Brain microvascular endothelial cell (primary cell): ENCODE measurements at regions not wholly inside any gene's neighbourhood (a gene's known extent, or its start where the extent isn't known, plus 50 kb on each side); places are given as distances from the start of the nearest gene placed in this dataset.

Source experiments
- DNase-seq: peaks from one replicate; pipeline ENCODE4 v3.0.0-alpha.2; 2020
- H3K27ac ChIP-seq: fragments of 250-450 bp; sonication (Bioruptor Pico); 2 replicates; pipeline ENCODE4 v1.5.1; 2020; ENCODE audit warnings: mild to moderate bottlenecking, moderate library complexity
- H3K27me3 ChIP-seq: fragments of 250-450 bp; sonication (Bioruptor Pico); replicated peaks from 2 replicates; pipeline ENCODE4 v1.5.1; 2020; ENCODE audit warnings: mild to moderate bottlenecking
- H3K36me3 ChIP-seq: fragments of 250-450 bp; sonication (Bioruptor Pico); replicated peaks from 2 replicates; pipeline ENCODE4 v1.5.1; 2020; ENCODE audit warnings: mild to moderate bottlenecking
- H3K4me3 ChIP-seq: 2 replicates; pipeline ENCODE4 v1.5.1; 2011; ENCODE audit warnings: low read depth, mild to moderate bottlenecking, control low read depth, low read length, moderate library complexity
- in situ Hi-C: cut with HindIII; loops from 2 replicates; pipeline ENCODE4 v1.10.0; 2017; ENCODE audit warnings: low sequenced_read_pairs, low pct_ligation_motif_present
- TF ChIP-seq, protein P1 (sequence below): IDR thresholded peaks from 2 replicates; pipeline ENCODE4 v1.5.1; 2011; ENCODE audit warnings: low read depth, mild to moderate bottlenecking, moderate library complexity, low read length, control low read depth, inconsistent platforms; ENCODE audit errors: missing control alignments

DNA sequence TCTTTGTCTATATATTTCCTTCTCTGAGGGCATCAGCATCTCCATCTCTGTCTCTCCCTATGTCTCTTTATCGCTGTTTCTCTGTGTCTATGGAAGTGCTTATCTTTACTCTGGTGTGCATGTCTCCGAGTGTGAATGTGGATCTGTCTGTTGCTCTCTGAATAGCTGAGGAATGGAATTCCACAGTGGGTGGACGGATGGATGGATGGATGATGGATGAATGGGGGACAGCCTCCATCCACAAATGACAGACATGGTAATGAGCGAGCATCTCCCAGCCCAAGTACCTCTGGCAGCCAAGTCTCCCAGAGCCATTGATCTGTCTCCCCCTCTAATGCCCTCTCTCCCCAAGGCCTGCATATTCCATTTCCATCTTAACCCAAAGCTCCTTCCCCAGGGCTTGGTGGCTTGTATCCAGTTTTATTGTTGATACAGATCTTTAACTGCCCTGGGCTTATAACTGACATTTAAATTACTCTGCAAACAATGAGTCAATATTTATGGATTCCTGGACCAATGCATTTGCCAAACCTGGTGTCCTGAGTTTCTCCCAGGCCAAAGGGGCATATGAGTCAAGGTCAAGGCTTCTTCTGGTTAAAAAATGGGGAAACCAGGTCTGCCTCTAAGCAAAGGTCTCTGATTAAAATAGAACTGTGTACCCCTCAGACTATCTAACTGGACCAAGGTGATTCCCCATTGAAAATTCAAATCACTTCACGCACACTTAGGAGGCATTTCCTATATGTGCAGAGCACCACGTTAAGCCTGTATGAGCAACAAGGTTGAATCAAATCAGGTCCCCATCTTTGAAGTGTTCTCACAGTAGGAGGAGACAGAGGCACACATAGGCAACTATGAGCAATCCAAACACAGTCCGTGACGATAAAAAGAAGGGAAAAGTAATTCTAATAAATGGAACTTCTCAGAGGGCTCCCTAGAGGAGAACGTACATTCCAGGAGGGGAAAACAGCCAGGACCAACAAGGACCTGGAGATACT lies 109.9 kb downstream of the TLE3 start:
- TF ChIP-seq, protein P1, sequence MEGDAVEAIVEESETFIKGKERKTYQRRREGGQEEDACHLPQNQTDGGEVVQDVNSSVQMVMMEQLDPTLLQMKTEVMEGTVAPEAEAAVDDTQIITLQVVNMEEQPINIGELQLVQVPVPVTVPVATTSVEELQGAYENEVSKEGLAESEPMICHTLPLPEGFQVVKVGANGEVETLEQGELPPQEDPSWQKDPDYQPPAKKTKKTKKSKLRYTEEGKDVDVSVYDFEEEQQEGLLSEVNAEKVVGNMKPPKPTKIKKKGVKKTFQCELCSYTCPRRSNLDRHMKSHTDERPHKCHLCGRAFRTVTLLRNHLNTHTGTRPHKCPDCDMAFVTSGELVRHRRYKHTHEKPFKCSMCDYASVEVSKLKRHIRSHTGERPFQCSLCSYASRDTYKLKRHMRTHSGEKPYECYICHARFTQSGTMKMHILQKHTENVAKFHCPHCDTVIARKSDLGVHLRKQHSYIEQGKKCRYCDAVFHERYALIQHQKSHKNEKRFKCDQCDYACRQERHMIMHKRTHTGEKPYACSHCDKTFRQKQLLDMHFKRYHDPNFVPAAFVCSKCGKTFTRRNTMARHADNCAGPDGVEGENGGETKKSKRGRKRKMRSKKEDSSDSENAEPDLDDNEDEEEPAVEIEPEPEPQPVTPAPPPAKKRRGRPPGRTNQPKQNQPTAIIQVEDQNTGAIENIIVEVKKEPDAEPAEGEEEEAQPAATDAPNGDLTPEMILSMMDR, result no peak
- Histone ChIP-seq H3K27me3 (peaks cover 52% of the 10 kb centered on the region), H3K27ac (no peak overlapping the region), H3K4me3 (no peak overlapping the region), H3K36me3 (no peaks in the 10 kb centered on the region)
- in situ Hi-C loops, result no loop called here
- no peak for DNase-seq

DNA sequence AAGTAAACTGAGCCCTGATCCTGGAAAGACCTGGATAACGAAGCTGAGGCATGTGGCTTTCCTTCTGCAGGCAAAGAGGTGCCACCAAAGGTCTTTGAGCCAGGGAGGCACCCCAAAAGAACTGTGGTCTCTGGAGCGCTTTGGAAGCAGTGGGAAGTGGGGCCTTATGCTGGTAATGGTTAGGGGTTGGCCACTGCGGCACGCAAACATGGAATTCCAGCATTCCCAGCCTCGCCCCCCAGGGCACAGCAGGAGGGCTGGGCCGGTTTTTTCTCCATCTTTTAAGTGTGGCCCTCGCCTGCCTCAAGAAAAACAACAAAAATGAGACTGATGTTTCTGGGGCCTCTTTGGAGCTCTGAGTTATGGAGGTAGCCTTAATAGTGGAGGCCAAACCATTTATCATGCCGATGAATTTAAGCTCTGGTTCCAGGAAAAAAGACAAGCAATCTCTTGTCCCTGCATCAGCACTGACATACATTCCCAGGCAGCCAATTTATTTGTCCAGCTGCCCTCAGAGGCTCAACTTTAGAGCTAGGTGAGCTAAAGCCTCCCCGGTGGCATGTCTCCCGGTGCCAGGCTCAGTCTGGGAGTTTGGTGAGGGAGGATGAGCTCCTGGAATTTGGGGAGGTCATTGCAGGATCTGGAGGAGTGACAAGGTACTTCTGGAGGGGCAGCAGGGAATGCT lies 109.0 kb downstream of the TLE3 start:
- in situ Hi-C loops, result no loop called here
- peaks cover 50% of the 10 kb centered on the region for H3K27me3 ChIP-seq
- no peak overlapping the region for H3K27ac ChIP-seq
- H3K36me3 ChIP-seq, result no peaks in the 10 kb centered on the region
- DNase-seq, result no peak
- H3K4me3 ChIP-seq, result no peak overlapping the region
- TF ChIP-seq, protein P1, result no peak

DNA sequence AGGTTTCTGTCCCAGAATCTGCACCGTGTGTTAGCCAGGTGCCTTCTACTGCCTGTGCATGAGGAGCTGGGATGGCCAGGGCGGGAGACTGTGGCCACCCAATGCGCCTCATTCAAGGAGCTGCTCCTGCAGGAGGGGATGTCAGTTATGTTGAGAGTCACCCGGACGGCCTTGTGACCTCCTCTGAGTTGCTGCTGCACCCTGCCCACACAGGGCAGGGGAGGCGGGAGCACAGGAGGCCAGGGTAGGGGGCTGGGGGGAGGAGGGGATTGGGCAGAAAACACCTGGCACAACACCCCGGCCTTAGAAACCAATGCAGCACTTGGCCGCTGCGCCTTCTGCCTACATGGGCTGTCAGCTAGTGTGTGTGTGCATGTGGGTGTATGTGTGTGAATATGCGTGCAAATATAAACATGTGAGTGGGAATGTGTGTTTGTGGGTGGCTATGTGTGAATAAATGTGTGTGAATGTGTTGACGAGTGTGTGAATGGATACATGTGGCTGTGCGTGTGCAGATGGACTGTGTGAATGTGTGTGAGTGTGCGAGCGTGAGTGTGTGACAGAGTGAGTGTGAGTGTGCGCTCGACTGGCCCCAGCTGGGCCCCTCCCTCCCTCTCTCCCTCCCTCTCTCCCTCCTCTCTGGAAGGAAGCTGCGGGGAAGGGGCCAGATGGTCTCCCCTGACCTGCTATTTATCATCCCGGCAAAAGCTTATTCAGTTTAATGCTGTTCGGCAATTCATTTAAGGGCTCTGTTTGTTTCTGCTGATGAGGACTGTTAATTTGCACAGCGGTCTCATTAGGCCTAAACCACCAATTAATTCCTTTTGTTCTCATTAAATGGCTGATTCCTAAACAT lies 106.9 kb downstream of the TLE3 start:
- H3K27ac ChIP-seq, result no peak overlapping the region
- no peaks in the 10 kb centered on the region for H3K36me3 ChIP-seq
- no peak overlapping the region for H3K4me3 ChIP-seq
- in situ Hi-C loops, result no loop called here
- TF ChIP-seq, protein P1, result no peak
- peaks cover 47% of the 10 kb centered on the region for H3K27me3 ChIP-seq
- DNase-seq, result no peak

DNA sequence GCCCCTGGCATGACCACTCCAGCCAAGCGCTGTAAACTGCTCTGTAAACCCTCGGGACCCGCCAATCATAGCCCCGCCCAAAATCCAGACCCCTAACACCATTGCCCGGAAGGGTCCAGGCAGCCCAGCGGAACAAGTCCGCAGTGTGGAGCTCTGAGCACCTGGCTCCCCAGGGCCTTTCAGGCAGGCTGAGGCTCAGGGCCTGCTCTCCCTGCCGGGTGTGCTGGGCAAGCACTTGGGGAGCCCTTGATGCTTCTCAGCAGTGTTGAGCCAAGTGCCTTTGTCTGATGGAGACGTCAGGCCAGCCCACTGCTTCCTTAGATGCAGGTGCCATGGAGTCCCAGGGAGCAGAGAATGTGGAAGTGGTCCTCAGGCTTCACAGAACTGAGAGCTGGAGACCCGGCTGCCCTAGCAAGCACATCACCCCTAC lies 106.2 kb downstream of the TLE3 start:
- TF ChIP-seq, protein P1, result no peak
- H3K36me3 ChIP-seq, result no peaks in the 10 kb centered on the region
- in situ Hi-C loops, result no loop called here
- no peak overlapping the region for H3K27ac ChIP-seq
- no peak overlapping the region for H3K4me3 ChIP-seq
- peaks cover 45% of the 10 kb centered on the region for H3K27me3 ChIP-seq
- no peak for DNase-seq

DNA sequence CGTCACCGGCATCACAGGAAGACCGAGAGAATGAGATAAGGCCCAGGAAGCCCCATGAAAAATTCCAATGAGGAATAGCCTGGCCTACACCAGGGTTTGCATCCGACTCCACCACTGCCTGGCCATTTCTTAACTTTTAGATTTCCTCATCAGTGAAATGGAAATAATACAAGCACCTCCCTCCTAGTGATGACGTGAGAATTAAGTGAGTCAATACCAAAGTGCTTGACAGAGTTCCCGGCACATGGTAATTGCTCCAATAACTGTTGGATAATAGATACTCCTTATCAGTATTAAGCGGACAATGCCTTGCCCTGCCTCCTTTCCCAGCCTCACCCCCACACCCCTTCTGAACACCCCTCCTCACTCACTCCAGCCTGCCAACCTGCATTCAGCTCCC lies 105.4 kb downstream of the TLE3 start:
- H3K4me3 ChIP-seq, result no peak overlapping the region
- peaks cover 41% of the 10 kb centered on the region for H3K27me3 ChIP-seq
- in situ Hi-C loops, result no loop called here
- DNase-seq, result no peak
- H3K27ac ChIP-seq, result no peak overlapping the region
- TF ChIP-seq, protein P1, result no peak
- H3K36me3 ChIP-seq, result no peaks in the 10 kb centered on the region
